AG20443 (cell line): ENCODE measurements at regions not wholly inside any gene's neighbourhood (a gene's known extent, or its start where the extent isn't known, plus 50 kb on each side); places are given as distances from the start of the nearest gene placed in this dataset.
A peak's percentile ranks its signal among the peaks of the same experiment; 100 is the strongest.
"Not testable (repeated sequence)": the region's sequence is repeated elsewhere in the genome, so short reads cannot be mapped to it uniquely, and the experiment has no call there.

Experiments used
- DNase-seq: peaks from one replicate; pipeline ENCODE4 v3.0.0; 2012; ENCODE audit warnings: low spot score, mixed read lengths

GRCh38 chr9:42656789-42657188 is 473.3 kb downstream of the SPATA31A6 start:
- not testable (repeated sequence) for DNase-seq

- DNase-seq, result not testable (repeated sequence)
Observed at GRCh38 chr9:42657496-42657895, 474.0 kb downstream of the SPATA31A6 start.

GRCh38 chr9:42697146-42697545 is 513.7 kb downstream of the SPATA31A6 start:
- DNase-seq, result not testable (repeated sequence)

- DNase-seq, result not testable (repeated sequence)
Observed at GRCh38 chr9:42702890-42703289, 519.4 kb downstream of the SPATA31A6 start.

GRCh38 chr9:42724841-42725835 is 541.7 kb downstream of the SPATA31A6 start:
- DNase-seq, result not testable (repeated sequence)

GRCh38 chr9:42743030-42743814 is 559.8 kb downstream of the SPATA31A6 start:
- peak; percentile 82 for DNase-seq

- not testable (repeated sequence) for DNase-seq
Observed at GRCh38 chr9:42757251-42757650, 573.8 kb downstream of the SPATA31A6 start.

- DNase-seq, result not testable (repeated sequence)
Observed at GRCh38 chr9:42759320-42759719, 575.9 kb downstream of the SPATA31A6 start.

GRCh38 chr9:42782201-42782600 is 598.7 kb downstream of the SPATA31A6 start:
- DNase-seq, result not testable (repeated sequence)

GRCh38 chr9:42792725-42793124 is 609.3 kb downstream of the SPATA31A6 start:
- DNase-seq, result not testable (repeated sequence)

- not testable (repeated sequence) for DNase-seq
Observed at GRCh38 chr9:42798571-42798970, 615.1 kb downstream of the SPATA31A6 start.

- not testable (repeated sequence) for DNase-seq
Observed at GRCh38 chr9:42802716-42803115, 619.3 kb downstream of the SPATA31A6 start.

GRCh38 chr9:42806674-42807073 is 623.2 kb downstream of the SPATA31A6 start:
- DNase-seq, result not testable (repeated sequence)

- DNase-seq, result not testable (repeated sequence)
Observed at GRCh38 chr9:42821468-42821867, 638.0 kb downstream of the SPATA31A6 start.

GRCh38 chr9:42848156-42848555 is 664.7 kb downstream of the SPATA31A6 start:
- not testable (repeated sequence) for DNase-seq

GRCh38 chr9:42850896-42851693 is 667.6 kb downstream of the SPATA31A6 start:
- not testable (repeated sequence) for DNase-seq

GRCh38 chr9:42851701-42852100 is 668.2 kb downstream of the SPATA31A6 start:
- not testable (repeated sequence) for DNase-seq

GRCh38 chr9:42852133-42852930 is 668.9 kb downstream of the SPATA31A6 start:
- DNase-seq, result peak; percentile 13

GRCh38 chr9:42860133-42860532 is 676.7 kb downstream of the SPATA31A6 start:
- DNase-seq, result not testable (repeated sequence)

- not testable (repeated sequence) for DNase-seq
Observed at GRCh38 chr9:42862465-42862864, 679.0 kb downstream of the SPATA31A6 start.
